NCI-H82 (cell line): ENCODE measurements at regions not wholly inside any gene's neighbourhood (a gene's known extent, or its start where the extent isn't known, plus 50 kb on each side); places are given as distances from the start of the nearest gene placed in this dataset.

Source experiments
- DNase-seq: peaks from one replicate; lab custom pipeline; 2025; lab: John Stamatoyannopoulos, UW

DNA sequence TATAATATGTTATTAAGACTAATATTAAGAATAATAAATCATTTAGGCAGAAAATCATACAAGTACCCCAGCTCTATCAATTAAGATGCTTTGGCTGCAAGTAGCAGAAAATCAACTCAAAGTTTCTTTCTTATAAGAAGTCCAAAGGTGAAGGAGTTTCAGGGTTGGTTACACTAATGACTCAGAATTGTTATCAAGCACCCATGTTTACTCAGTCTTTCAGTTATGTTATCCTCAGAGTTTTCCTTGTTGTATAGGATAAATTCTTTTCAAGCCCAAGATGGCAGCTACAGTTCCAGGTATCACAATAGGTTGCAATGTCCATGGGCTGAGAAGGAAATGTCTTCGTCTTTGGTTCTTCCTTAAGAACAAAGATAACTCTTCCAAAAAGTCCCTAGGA, 163.6 kb downstream of the TNFSF18 start:
- DNase-seq = no peak

DNA sequence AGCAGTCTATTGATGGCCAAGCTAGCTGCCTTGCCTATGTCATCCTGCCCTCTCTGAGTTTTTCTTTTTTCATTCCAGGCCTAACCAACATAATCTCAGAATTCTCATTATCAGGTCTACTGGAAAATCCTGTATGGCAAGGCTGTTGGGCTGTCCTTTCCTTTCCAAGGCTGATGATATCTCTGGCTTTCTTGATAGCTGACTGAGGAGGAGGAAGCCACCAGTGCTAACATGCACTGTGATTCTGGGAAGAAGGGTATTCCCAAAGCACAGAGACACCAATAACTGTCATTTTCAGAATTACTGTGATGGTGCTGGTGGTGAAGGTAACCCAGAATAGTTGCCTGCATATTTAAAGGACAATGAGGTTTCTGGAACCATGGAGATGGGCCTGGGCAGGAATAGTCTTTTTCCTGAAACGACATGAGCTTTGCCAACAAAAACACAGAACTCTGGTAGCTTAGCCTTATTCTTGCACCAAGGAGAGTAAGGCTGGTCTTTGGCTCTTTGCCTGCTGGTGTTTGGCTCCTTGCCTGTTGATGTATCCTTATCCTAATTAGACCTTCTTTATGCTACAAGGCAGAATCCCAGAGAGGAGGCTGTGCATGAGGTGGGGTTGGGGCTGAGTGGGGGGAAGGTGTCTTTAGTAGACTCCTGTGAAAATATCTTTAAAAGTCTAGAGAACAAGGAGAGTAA, 157.4 kb downstream of the TNFSF18 start:
- DNase-seq = no peak

DNA sequence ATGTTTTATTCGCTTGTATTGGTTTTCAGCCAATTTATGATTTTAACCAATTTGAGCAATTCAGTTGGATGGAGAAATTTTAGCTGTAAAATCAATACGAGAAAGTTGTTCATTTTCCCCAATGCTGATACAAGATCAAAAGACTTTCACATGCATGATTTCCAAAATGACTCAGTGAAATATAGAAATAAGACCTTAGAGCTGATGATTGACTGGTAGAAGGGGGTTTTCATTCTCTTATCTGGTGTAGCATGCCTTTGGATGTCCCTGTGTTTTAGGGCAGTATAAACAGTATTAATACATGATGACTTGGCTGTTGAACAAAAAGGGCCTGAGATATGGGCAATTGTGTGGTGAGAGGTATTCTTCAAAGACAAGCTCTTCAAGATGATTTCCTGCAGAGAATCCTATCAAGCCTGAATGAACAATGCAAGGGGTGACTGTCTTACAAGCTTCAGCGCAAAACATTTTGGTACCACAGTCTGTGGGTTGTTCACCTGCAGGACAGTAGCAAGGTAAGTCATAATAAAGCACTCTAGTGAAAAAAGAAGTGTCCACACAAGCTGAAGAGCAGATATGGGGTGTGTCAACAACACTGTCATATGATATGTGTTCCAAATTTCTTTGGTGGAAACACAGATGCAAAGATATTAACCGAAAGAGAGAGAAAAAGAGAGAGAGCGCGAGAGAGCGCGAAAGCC, 156.2 kb downstream of the TNFSF18 start:
- DNase-seq = no peak

- DNase-seq = no peak
These were observed 155.7 kb downstream of the TNFSF18 start for GRCh38 chr1:172895050-172895460.

- DNase-seq = no peak
These were observed 155.0 kb downstream of the TNFSF18 start for GRCh38 chr1:172895761-172896160.

- DNase-seq = no peak
These were observed 153.0 kb downstream of the TNFSF18 start for GRCh38 chr1:172897738-172898137.

- DNase-seq = no peak
These were observed 151.9 kb downstream of the TNFSF18 start for GRCh38 chr1:172898866-172899265.

- DNase-seq = no peak
These were observed 150.3 kb downstream of the TNFSF18 start for GRCh38 chr1:172900376-172900997.

GRCh38 chr1:172902200-172902599, 148.5 kb downstream of the TNFSF18 start:
- DNase-seq = no peak

DNA sequence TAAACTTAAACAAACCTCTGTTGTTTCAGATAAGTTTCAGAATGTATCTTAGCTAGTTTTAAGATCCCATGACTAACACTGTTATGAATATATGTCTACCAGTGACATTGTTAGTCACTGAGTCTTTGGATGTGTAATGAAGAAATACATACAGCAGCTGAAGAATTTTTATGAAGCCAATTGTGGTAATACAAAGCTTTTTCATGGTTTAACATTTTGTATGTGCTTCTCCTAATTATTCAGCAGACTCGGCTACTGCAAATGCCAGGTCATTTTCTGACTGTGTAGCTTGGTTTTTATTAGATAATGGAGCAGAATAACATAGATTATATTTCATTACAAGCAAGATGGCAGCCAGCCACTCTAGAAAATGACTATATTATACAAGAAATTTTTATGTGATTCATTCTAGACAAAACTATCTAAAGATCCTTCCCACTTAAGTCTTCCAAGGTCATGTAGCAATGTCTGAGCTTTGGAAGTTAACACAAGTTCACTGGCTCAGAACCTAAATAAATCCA, 147.8 kb downstream of the TNFSF18 start:
- DNase-seq = no peak

DNA sequence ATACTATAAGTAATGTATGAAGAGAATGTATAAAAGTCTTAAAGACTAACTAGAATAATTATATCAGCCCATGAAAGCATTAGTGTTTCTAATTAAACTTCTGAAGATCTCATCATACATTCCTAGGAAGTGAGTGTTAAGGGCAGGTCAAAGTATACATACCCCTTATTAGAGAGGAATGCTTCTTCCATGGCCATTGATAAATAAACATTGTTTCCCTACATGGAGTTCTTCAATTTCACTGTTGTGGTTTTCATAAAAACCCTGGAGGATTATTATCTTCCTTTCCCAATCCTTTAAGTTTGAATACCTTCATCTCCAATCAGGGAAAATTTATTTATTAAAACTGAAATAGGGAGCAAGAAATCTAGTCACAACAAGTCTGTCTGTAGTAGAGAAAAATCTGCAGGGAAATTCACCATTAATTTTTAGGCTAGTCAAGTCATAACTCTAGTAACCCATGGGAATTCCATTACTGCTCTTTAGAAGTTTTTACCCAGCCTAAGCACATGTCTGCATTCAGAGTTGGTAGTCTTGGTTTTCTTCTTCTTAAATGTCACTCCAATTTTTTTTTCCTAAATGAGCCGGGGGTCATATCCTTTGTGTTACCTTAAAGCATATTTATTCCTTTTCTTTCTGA, 147.0 kb downstream of the TNFSF18 start:
- DNase-seq = no peak

- DNase-seq = no peak
These were observed 145.3 kb downstream of the TNFSF18 start for GRCh38 chr1:172905452-172905851.

DNA sequence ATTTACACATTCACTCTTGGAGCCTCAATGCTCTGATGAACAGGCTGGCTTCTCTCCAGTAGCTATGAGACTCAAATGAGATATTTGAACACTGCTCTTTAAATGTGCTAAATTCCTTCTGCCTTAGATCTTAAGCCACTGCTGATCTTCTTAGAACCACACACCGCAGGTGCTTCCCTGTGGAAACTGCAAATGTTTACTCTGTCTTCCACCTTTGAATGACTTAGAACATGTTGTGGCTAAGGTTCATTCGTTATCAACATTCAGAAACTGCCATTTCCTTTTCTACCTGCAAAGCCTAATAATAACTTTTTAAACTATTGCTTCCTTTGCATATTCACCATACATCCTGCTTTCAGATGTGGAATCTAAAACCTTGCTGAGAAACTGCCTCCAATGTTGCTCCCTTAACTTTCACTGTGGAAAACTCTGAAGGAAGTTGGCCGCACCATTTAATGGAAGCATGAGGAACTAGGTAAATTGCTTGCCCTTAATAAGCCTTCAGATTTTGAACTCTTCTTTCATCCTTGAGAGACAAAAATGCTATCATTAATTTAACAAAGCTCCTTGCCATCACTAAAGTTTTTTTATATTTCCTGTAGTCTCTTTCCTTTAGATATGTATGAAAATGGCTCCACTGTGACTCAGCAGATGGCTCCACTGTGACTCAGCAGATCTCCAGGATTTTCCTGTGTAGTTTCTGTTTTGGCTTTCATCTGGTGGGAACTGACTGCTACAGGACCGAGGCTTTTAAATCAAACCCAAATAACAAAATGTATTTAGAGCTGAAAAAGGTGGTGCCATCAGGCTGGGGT, 143.8 kb downstream of the TNFSF18 start:
- DNase-seq = no peak

GRCh38 chr1:172907834-172908326, 142.9 kb downstream of the TNFSF18 start:
- DNase-seq = no peak

GRCh38 chr1:172909606-172910326, 141.0 kb downstream of the TNFSF18 start:
- DNase-seq = no peak

- no peak for DNase-seq
These were observed 137.9 kb downstream of the TNFSF18 start for GRCh38 chr1:172912765-172913260.

- no peak for DNase-seq
These were observed 136.1 kb downstream of the TNFSF18 start for GRCh38 chr1:172914501-172915144.

DNA sequence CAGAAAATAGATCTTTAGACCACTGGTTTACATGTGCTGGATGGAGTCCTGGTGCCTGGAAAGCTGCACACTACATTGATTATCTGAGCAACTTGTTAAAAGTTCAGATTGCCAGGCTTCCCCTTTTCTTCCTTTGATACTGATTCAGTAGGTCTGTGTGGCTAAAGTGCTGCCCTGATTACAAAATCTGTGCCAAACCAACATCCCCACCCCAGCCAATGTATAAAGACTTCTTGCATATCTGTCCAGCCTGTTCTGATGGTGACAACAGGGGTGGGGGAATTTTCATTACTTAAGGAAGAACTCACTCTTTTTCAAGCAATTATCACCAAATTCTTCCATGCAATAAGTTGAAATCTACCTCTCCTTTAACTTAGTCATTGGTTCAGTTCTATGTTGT, 135.5 kb downstream of the TNFSF18 start:
- no peak for DNase-seq

DNA sequence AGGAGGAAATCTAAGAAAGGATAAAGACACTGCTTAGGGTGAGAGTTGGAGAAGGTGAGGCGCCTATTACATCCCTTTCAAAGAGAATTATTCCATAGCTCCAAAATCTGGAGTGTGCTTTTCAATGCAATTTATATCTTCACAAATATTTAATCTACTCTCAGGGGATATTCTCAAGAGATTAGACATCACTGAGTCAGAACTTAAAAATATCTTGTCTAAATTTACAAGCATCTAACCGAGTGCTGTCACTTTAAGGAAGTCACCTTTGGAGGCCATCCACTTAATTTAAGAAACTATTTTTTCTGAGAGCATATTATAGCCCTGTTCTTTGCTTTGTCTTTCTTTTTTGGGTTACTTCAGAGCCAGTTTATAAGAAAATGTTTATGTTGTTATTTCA, 134.6 kb downstream of the TNFSF18 start:
- no peak for DNase-seq

DNA sequence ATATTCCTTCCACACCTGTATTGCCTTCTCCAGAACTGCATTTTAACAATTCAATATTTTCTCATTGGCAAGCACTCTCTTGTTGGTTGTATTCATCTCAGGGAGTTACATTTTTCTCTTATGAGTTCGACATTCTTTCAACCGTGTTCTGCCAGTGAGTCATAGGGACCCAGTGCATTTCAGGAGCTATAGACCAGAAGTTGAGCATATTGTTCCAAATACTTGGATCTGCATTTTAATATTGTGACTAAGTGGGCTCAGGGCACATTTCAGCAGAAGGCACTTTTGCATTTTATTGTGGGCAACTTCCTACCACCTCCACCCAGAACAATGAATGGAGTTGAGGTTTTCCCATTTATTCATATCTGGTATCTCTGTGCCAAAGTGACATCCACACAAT, 132.8 kb downstream of the TNFSF18 start:
- no peak for DNase-seq
